Osteocyte (in vitro differentiated cells): ENCODE measurements at regions not wholly inside any gene's neighbourhood (a gene's known extent, or its start where the extent isn't known, plus 50 kb on each side); places are given as distances from the start of the nearest gene placed in this dataset.

ENCODE experiments used
- DNase-seq: peaks from one replicate; pipeline ENCODE4 v3.0.0; 2021; ENCODE audit warnings: mixed read lengths; ENCODE audit not compliant: unreplicated experiment; ENCODE audit errors: extremely low spot score
- H3K27ac Mint-ChIP-seq: one replicate; pipeline ENCODE4 v1.8.0; 2021; ENCODE audit warnings: mild to moderate bottlenecking, mixed read lengths; ENCODE audit not compliant: unreplicated experiment
- H3K27me3 Mint-ChIP-seq: one replicate; pipeline ENCODE4 v1.8.0; 2021; ENCODE audit warnings: mixed read lengths; ENCODE audit not compliant: unreplicated experiment
- H3K36me3 Mint-ChIP-seq: one replicate; pipeline ENCODE4 v1.8.0; 2021; ENCODE audit warnings: mixed read lengths; ENCODE audit not compliant: unreplicated experiment
- H3K4me1 Mint-ChIP-seq: one replicate; pipeline ENCODE4 v1.8.0; 2021; ENCODE audit warnings: mixed read lengths; ENCODE audit not compliant: unreplicated experiment
- H3K4me3 Mint-ChIP-seq: one replicate; pipeline ENCODE4 v1.8.0; 2021; ENCODE audit warnings: mild to moderate bottlenecking, moderate library complexity, mixed read lengths; ENCODE audit not compliant: unreplicated experiment
- H3K9me3 Mint-ChIP-seq: one replicate; pipeline ENCODE4 v1.8.0; 2021; ENCODE audit warnings: mixed read lengths; ENCODE audit not compliant: unreplicated experiment
- TF ChIP-seq, protein P1 (sequence below): fragments of 200-600 bp; sonication (generic); IDR thresholded peaks from 2 replicates; pipeline ENCODE4 v1.5.0; 2021; ENCODE audit warnings: antibody characterized with exemption, mild to moderate bottlenecking, moderate library complexity

DNA sequence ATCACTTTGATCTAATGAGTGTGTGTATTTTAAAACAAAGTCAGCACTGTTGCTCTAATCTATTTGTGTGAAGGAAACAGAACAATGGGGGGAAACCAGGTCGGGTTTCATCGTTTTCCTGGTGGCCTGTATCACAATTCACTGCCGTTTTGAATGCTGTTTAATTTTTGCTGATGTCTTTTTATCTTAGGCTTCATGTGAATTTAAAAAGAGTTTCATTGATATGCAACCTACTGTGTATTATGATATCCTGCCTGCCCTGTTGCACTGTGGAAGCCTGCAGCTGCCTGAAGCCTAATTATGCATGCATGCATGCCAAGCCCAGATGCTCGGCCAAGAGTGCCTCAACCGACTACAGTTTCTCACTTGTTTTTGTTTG is 307.5 kb downstream of the ZNF608 start:
- TF ChIP-seq, protein P1, sequence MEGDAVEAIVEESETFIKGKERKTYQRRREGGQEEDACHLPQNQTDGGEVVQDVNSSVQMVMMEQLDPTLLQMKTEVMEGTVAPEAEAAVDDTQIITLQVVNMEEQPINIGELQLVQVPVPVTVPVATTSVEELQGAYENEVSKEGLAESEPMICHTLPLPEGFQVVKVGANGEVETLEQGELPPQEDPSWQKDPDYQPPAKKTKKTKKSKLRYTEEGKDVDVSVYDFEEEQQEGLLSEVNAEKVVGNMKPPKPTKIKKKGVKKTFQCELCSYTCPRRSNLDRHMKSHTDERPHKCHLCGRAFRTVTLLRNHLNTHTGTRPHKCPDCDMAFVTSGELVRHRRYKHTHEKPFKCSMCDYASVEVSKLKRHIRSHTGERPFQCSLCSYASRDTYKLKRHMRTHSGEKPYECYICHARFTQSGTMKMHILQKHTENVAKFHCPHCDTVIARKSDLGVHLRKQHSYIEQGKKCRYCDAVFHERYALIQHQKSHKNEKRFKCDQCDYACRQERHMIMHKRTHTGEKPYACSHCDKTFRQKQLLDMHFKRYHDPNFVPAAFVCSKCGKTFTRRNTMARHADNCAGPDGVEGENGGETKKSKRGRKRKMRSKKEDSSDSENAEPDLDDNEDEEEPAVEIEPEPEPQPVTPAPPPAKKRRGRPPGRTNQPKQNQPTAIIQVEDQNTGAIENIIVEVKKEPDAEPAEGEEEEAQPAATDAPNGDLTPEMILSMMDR: no peak

DNA sequence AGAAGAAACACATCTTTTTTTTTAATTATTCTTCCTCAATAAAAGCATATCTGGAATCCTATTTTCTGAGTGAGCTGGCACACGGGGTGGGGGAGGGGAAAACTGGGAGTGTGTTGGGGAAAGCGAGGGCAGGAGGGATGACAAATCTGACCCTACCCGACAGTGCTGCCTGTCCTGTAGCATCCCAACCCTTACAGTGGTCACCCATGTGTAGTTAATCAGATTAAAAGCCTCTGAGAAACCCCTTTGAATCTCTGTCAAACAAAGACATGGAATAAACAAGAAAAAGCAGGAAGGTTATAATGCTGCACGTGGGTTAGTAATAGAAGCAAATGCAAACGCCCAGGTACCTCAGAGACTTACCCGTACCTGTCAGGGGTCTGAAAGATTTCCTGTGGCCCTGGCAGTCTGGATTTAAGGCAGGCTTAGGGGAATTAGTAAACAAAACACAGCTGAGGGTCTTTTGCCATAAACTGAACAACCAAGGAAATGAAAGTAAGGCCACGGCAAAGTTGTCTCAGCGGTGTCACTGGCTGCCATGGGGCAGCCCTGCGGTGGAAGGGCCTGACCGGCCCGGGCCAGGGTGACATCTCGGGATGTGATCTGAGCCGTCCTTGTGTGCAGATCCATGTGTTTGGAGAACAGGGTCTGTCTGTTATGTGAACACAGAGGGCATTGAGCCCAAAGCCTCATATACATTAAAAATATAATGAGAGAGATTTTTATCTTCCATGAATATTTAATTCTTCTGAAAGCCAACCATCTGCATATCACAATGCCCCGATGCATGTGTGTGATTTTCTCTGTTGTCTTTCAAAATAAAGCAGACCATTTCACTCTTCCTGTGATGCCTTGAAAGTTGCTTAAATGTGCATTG is 308.2 kb downstream of the ZNF608 start:
- Mint-ChIP-seq H3K4me3 (no peak overlapping the region), H3K27ac (no peak overlapping the region), H3K27me3 (no peaks in the 10 kb centered on the region), H3K4me1 (peaks cover 14% of the 10 kb centered on the region), H3K36me3 (no peaks in the 10 kb centered on the region), H3K9me3 (peaks cover 16% of the 10 kb centered on the region)
- DNase-seq: no peak
- TF ChIP-seq, protein P1: no peak

More for the DNA sequence above, 307.5 kb downstream of the ZNF608 start:
- peaks cover 14% of the 10 kb centered on the region for H3K4me1 Mint-ChIP-seq
- H3K36me3 Mint-ChIP-seq: no peaks in the 10 kb centered on the region
- no peak overlapping the region for H3K4me3 Mint-ChIP-seq
- peaks cover 16% of the 10 kb centered on the region for H3K9me3 Mint-ChIP-seq
- no peak for DNase-seq
- H3K27me3 Mint-ChIP-seq: no peaks in the 10 kb centered on the region
- no peak overlapping the region for H3K27ac Mint-ChIP-seq

DNA sequence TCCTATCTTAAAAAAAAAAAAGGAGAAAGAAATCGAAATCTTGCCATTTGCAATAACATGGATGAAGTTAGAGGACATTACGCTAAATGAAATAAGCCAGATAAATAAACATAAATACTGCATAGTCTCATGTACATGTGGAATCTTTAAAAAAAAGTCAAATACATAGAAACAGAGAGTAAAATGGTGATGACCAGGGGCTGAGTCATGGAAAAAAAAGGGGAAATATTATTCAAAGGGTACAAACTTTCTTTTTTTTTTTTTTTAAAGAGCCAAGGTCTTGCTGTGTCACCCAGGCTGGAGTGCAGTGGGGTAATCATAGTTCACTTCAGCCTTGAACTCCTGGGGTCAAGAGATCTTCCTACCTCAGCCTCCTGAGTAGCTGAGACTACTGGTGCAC is 310.1 kb downstream of the ZNF608 start:
- H3K36me3 Mint-ChIP-seq: no peaks in the 10 kb centered on the region
- H3K27ac Mint-ChIP-seq: no peak overlapping the region
- H3K4me1 Mint-ChIP-seq: peaks cover 14% of the 10 kb centered on the region
- H3K4me3 Mint-ChIP-seq: no peak overlapping the region
- H3K27me3 Mint-ChIP-seq: no peaks in the 10 kb centered on the region
- peaks cover 24% of the 10 kb centered on the region for H3K9me3 Mint-ChIP-seq
- DNase-seq: no peak
- TF ChIP-seq, protein P1: no peak

DNA sequence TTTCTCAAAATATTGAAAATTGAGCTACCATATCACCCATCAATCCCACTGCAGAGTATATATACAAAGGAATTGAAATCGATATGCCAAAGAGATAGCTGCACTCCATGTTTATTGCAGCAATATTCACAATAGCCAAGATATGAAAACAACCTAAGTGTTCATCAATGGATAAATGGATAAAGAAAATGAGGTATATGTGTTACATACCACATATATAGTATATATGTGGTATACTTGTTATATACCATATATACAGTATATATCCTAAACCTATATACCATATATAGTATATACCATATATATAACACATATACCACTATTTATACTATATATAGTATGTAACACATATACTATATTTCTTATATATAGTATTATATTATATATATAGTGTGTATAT is 313.3 kb downstream of the ZNF608 start:
- peaks cover 2% of the 10 kb centered on the region for H3K4me1 Mint-ChIP-seq
- DNase-seq: no peak
- H3K27me3 Mint-ChIP-seq: peaks cover 2% of the 10 kb centered on the region
- no peak overlapping the region for H3K4me3 Mint-ChIP-seq
- TF ChIP-seq, protein P1: no peak
- peaks cover 37% of the 10 kb centered on the region for H3K9me3 Mint-ChIP-seq
- peaks cover 3% of the 10 kb centered on the region for H3K36me3 Mint-ChIP-seq
- no peak overlapping the region for H3K27ac Mint-ChIP-seq

DNA sequence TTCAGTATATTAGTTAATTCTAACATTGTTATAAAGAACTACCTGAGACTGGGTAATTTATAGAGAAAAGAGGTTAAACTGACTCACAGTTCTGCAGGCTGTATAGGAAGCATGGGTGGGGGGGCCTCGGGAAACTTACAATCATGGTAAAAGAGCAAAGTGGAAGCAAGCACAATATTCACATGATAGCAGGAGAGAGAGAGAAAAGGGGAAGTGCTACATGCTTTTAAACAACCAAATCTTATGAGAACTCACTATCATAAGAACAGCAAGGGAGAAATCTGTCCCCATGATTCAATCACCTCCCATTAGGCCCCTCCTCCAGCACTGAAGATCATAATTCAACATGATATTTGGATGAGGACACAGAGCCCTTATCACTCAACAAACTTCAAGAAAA is 324.9 kb downstream of the ZNF608 start:
- H3K4me3 Mint-ChIP-seq: no peak overlapping the region
- no peaks in the 10 kb centered on the region for H3K4me1 Mint-ChIP-seq
- peaks cover 27% of the 10 kb centered on the region for H3K9me3 Mint-ChIP-seq
- H3K27ac Mint-ChIP-seq: no peak overlapping the region
- TF ChIP-seq, protein P1: no peak
- H3K27me3 Mint-ChIP-seq: no peaks in the 10 kb centered on the region
- peaks cover 11% of the 10 kb centered on the region for H3K36me3 Mint-ChIP-seq
- DNase-seq: no peak
